ENCODE measurements at regions not wholly inside any gene's neighbourhood (a gene's known extent, or its start where the extent isn't known, plus 50 kb on each side); places are given as distances from the start of the nearest gene placed in this dataset.

GRCh38 chr4:148926276-148927260 lies 484.4 kb upstream of the NR3C2 start:
- Mint-ChIP-seq H3K4me3 (no peak overlapping the region), H3K36me3 (ENCODE audit: low read depth) (peaks cover 17% of the 10 kb centered on the region), H3K4me1 (peaks cover under 1% of the 10 kb centered on the region), H3K27me3 (ENCODE audit: low read depth, poor library complexity) (peaks cover 7% of the 10 kb centered on the region), H3K9me3 (peaks cover 30% of the 10 kb centered on the region), H3K27ac (no peak overlapping the region)
- no peak for DNase-seq
- no peak for TF ChIP-seq CTCF (IDR thresholded peaks at IDR 0.05)

- no peaks in the 10 kb centered on the region for H3K27me3 Mint-ChIP-seq (ENCODE audit: low read depth, poor library complexity)
- peaks cover 3% of the 10 kb centered on the region for H3K9me3 Mint-ChIP-seq
- H3K4me3 Mint-ChIP-seq, result no peak overlapping the region
- H3K4me1 Mint-ChIP-seq, result peaks cover 14% of the 10 kb centered on the region
- DNase-seq, result no peak
- no peak overlapping the region for H3K27ac Mint-ChIP-seq
- no peak for TF ChIP-seq CTCF (IDR thresholded peaks at IDR 0.05)
- no peaks in the 10 kb centered on the region for H3K36me3 Mint-ChIP-seq (ENCODE audit: low read depth)
These were observed 481.7 kb upstream of the NR3C2 start for GRCh38 chr4:148923881-148924280.

GRCh38 chr4:148922497-148922896 lies 480.3 kb upstream of the NR3C2 start:
- Mint-ChIP-seq H3K36me3 (ENCODE audit: low read depth) (no peaks in the 10 kb centered on the region), H3K9me3 (no peaks in the 10 kb centered on the region), H3K4me3 (no peak overlapping the region), H3K27ac (no peak overlapping the region), H3K4me1 (peaks cover 14% of the 10 kb centered on the region), H3K27me3 (ENCODE audit: low read depth, poor library complexity) (no peaks in the 10 kb centered on the region)
- no peak for DNase-seq
- TF ChIP-seq CTCF (IDR thresholded peaks at IDR 0.05), result no peak

DNA sequence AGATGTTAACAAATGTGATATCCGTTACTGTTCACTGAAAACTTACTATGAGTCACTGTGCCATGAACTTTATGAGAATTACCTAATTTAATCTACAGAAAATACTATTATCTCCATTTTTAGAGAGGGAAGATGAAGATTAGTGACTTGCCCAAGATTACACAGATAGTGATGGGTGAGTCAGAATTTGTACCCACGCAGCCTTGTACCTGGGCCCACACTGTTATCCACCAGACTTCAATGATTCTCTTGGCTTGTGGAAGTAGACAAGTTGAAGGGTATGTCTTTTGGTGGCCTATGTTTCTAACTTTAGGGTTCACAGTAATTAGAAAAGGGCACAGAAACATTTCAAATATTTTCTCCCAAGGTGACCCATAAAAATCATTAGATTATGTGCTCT lies 472.5 kb upstream of the NR3C2 start:
- no peak for DNase-seq
- H3K27me3 Mint-ChIP-seq (ENCODE audit: low read depth, poor library complexity), result no peaks in the 10 kb centered on the region
- TF ChIP-seq CTCF (IDR thresholded peaks at IDR 0.05), result no peak
- no peaks in the 10 kb centered on the region for H3K9me3 Mint-ChIP-seq
- H3K4me1 Mint-ChIP-seq, result no peaks in the 10 kb centered on the region
- H3K27ac Mint-ChIP-seq, result no peak overlapping the region
- no peaks in the 10 kb centered on the region for H3K36me3 Mint-ChIP-seq (ENCODE audit: low read depth)
- H3K4me3 Mint-ChIP-seq, result no peak overlapping the region

- Mint-ChIP-seq H3K27ac (no peak overlapping the region), H3K4me1 (no peaks in the 10 kb centered on the region), H3K27me3 (ENCODE audit: low read depth, poor library complexity) (no peaks in the 10 kb centered on the region), H3K36me3 (ENCODE audit: low read depth) (no peaks in the 10 kb centered on the region), H3K9me3 (no peaks in the 10 kb centered on the region), H3K4me3 (no peak overlapping the region)
- DNase-seq, result no peak
- no peak for TF ChIP-seq CTCF (IDR thresholded peaks at IDR 0.05)
These were observed 472.1 kb upstream of the NR3C2 start for GRCh38 chr4:148914301-148914700.

- peaks cover 7% of the 10 kb centered on the region for H3K36me3 Mint-ChIP-seq (ENCODE audit: low read depth)
- DNase-seq, result no peak
- TF ChIP-seq CTCF (IDR thresholded peaks at IDR 0.05), result no peak
- no peaks in the 10 kb centered on the region for H3K27me3 Mint-ChIP-seq (ENCODE audit: low read depth, poor library complexity)
- no peaks in the 10 kb centered on the region for H3K4me1 Mint-ChIP-seq
- H3K9me3 Mint-ChIP-seq, result peaks cover 15% of the 10 kb centered on the region
- no peak overlapping the region for H3K4me3 Mint-ChIP-seq
- H3K27ac Mint-ChIP-seq, result no peak overlapping the region
These were observed 461.2 kb upstream of the NR3C2 start for GRCh38 chr4:148903388-148903787.

All from nephron progenitor cell (in vitro differentiated cells).